ENCODE measurements at regions not wholly inside any gene's neighbourhood (a gene's known extent, or its start where the extent isn't known, plus 50 kb on each side); places are given as distances from the start of the nearest gene placed in this dataset.

- DNase-seq (no peak), ATAC-seq (no peak)
- no peaks in the 10 kb centered on the region for H3K4me1 ChIP-seq
- no peaks in the 10 kb centered on the region for H3K9me3 ChIP-seq
- no peak for TF ChIP-seq CTCF (IDR thresholded peaks at IDR 0.05)
- intact Hi-C loops (cut with DNase I), result no loop called here
- H3K27ac ChIP-seq, result no peak overlapping the region
- H3K4me3 ChIP-seq, result no peak overlapping the region
- H3K27me3 ChIP-seq, result peaks cover 0 to 6% of the 10 kb centered on the region in 2 donors
- H3K36me3 ChIP-seq, result no peaks in the 10 kb centered on the region
Observed at GRCh38 chr12:13849456-13849855, 131.9 kb downstream of the GRIN2B start.

- Histone ChIP-seq H3K36me3 (no peaks in the 10 kb centered on the region), H3K9me3 (no peaks in the 10 kb centered on the region), H3K4me3 (no peak overlapping the region), H3K27ac (no peak overlapping the region), H3K27me3 (peaks cover 0 to 6% of the 10 kb centered on the region in 2 donors), H3K4me1 (no peaks in the 10 kb centered on the region)
- intact Hi-C loops (cut with DNase I), result no loop called here
- DNase-seq (peak in 1 of 4 donors; percentile 6), ATAC-seq (no peak)
- no peak for TF ChIP-seq CTCF (IDR thresholded peaks at IDR 0.05)
Observed at GRCh38 chr12:13843841-13844240, 137.6 kb downstream of the GRIN2B start.

- H3K27me3 ChIP-seq, result no peaks in the 10 kb centered on the region
- H3K4me3 ChIP-seq, result no peak overlapping the region
- H3K9me3 ChIP-seq, result no peaks in the 10 kb centered on the region
- H3K36me3 ChIP-seq, result no peaks in the 10 kb centered on the region
- DNase-seq (no peak), ATAC-seq (no peak)
- no peak overlapping the region for H3K27ac ChIP-seq
- TF ChIP-seq CTCF (IDR thresholded peaks at IDR 0.05), result no peak
- H3K4me1 ChIP-seq, result no peaks in the 10 kb centered on the region
- intact Hi-C loops (cut with DNase I), result no loop called here
Observed at GRCh38 chr12:13841358-13841757, 140.0 kb downstream of the GRIN2B start.

- no peak for DNase-seq
- no peak overlapping the region for H3K27ac ChIP-seq
- ATAC-seq, result peak; percentile 84
- intact Hi-C loops (cut with DNase I), result no loop called here
- no peaks in the 10 kb centered on the region for H3K4me1 ChIP-seq
- H3K4me3 ChIP-seq, result no peak overlapping the region
- H3K9me3 ChIP-seq, result no peaks in the 10 kb centered on the region
- no peak for TF ChIP-seq CTCF (IDR thresholded peaks at IDR 0.05)
- H3K36me3 ChIP-seq, result no peaks in the 10 kb centered on the region
- H3K27me3 ChIP-seq, result no peaks in the 10 kb centered on the region
Observed at GRCh38 chr12:13839365-13840336, 141.8 kb downstream of the GRIN2B start.

GRCh38 chr12:13836099-13836498, 145.3 kb downstream of the GRIN2B start:
- intact Hi-C loops (cut with DNase I), result no loop called here
- no peaks in the 10 kb centered on the region for H3K9me3 ChIP-seq
- ATAC-seq (no peak), DNase-seq (no peak)
- no peak overlapping the region for H3K27ac ChIP-seq
- no peaks in the 10 kb centered on the region for H3K27me3 ChIP-seq
- no peaks in the 10 kb centered on the region for H3K36me3 ChIP-seq
- no peak overlapping the region for H3K4me3 ChIP-seq
- TF ChIP-seq CTCF (IDR thresholded peaks at IDR 0.05), result no peak
- H3K4me1 ChIP-seq, result no peaks in the 10 kb centered on the region
